OCI-LY1 (cell line): ENCODE measurements at regions not wholly inside any gene's neighbourhood (a gene's known extent, or its start where the extent isn't known, plus 50 kb on each side); places are given as distances from the start of the nearest gene placed in this dataset.

Experiments used
- H2AFZ ChIP-seq: fragments of 200-600 bp; sonication (generic), shearing (Covaris generic); 2 replicates; pipeline ENCODE4 v1.6.0; 2014; ENCODE audit warnings: antibody characterized with exemption, mild to moderate bottlenecking, low read length
- H3F3A ChIP-seq: fragments of 200-600 bp; sonication (generic), shearing (Covaris generic); 2 replicates; pipeline ENCODE4 v1.6.0; 2014; ENCODE audit warnings: mild to moderate bottlenecking, antibody characterized with exemption, low read length, moderate library complexity; ENCODE audit not compliant: insufficient read depth
- H3K27ac ChIP-seq: fragments of 200-600 bp; sonication (generic); 2 replicates; pipeline ENCODE4 v1.5.1; 2014; ENCODE audit warnings: low read length, mixed run types, mild to moderate bottlenecking, low read depth; ENCODE audit not compliant: poor library complexity, severe bottlenecking
- H3K27me3 ChIP-seq: fragments of 200-600 bp; sonication (generic); 2 replicates; pipeline ENCODE4 v1.6.0; 2014; ENCODE audit warnings: antibody characterized with exemption, mild to moderate bottlenecking, low read length, moderate library complexity; ENCODE audit not compliant: insufficient read depth
- H3K36me3 ChIP-seq: fragments of 200-600 bp; sonication (generic); 2 replicates; pipeline ENCODE4 v1.6.1; 2014; ENCODE audit warnings: mild to moderate bottlenecking, antibody characterized with exemption, low read length, moderate library complexity, mixed read lengths; ENCODE audit not compliant: insufficient read depth
- H3K4me1 ChIP-seq: fragments of 200-600 bp; sonication (generic); 2 replicates; pipeline ENCODE4 v1.5.1; 2014; ENCODE audit warnings: mild to moderate bottlenecking, low read length, moderate library complexity; ENCODE audit not compliant: insufficient read depth, severe bottlenecking
- H3K4me2 ChIP-seq: fragments of 200-600 bp; sonication (generic), shearing (Covaris generic); 2 replicates; pipeline ENCODE4 v1.6.1; 2014; ENCODE audit warnings: low read length
- H3K4me3 ChIP-seq: fragments of 200-600 bp; sonication (generic); 2 replicates; pipeline ENCODE4 v1.5.1; 2014; ENCODE audit warnings: low read length, low read depth, mild to moderate bottlenecking, mixed read lengths; ENCODE audit not compliant: poor library complexity, severe bottlenecking
- H3K79me2 ChIP-seq: fragments of 200-600 bp; shearing (Covaris generic); 2 replicates; pipeline ENCODE4 v1.6.1; 2016; ENCODE audit warnings: mixed run types, low read length, mixed read lengths; ENCODE audit not compliant: insufficient read depth
- H3K9ac ChIP-seq: fragments of 200-600 bp; sonication (generic), shearing (Covaris generic); 2 replicates; pipeline ENCODE4 v1.6.1; 2014; ENCODE audit warnings: mild to moderate bottlenecking, low read length, mixed read lengths
- H3K9me2 ChIP-seq: fragments of 200-600 bp; sonication (generic), shearing (Covaris generic); 2 replicates; pipeline ENCODE4 v1.6.1; 2014; ENCODE audit warnings: low read depth, mild to moderate bottlenecking, low read length, mixed read lengths
- H3K9me3 ChIP-seq: fragments of 200-600 bp; shearing (Covaris generic); 2 replicates; pipeline ENCODE4 v1.6.1; 2014; ENCODE audit warnings: low read length, mixed read lengths
- H4K20me1 ChIP-seq: fragments of 200-600 bp; sonication (generic), shearing (Covaris generic); 2 replicates; pipeline ENCODE4 v1.6.0; 2016; ENCODE audit warnings: mild to moderate bottlenecking, low read length; ENCODE audit not compliant: insufficient read depth
- CTCF ChIP-seq: fragments of 200-600 bp; sonication (generic), shearing (Covaris generic); IDR thresholded peaks from 2 replicates; pipeline ENCODE4 v1.5.1; 2017; ENCODE audit warnings: mild to moderate bottlenecking, antibody characterized with exemption, low read length, moderate library complexity, mixed read lengths
- EZH2 ChIP-seq: fragments of 200-600 bp; sonication (generic), shearing (Covaris generic); IDR thresholded peaks from 2 replicates; pipeline ENCODE4 v1.8.0; 2017; ENCODE audit warnings: borderline replicate concordance, mixed run types, mild to moderate bottlenecking, antibody characterized with exemption, low read length, moderate library complexity, mixed read lengths

- H3K27ac ChIP-seq: no peak overlapping the region
- no peak overlapping the region for H3K4me2 ChIP-seq
- H2AFZ ChIP-seq: no peak overlapping the region
- H3K4me1 ChIP-seq: peaks cover 18% of the 10 kb centered on the region
- H3F3A ChIP-seq: no peaks in the 10 kb centered on the region
- H3K27me3 ChIP-seq: no peaks in the 10 kb centered on the region
- H3K9me2 ChIP-seq: no peaks in the 10 kb centered on the region
- H4K20me1 ChIP-seq: no peaks in the 10 kb centered on the region
- H3K4me3 ChIP-seq: no peak overlapping the region
- no peak for TF ChIP-seq CTCF
- TF ChIP-seq EZH2: no peak
- H3K36me3 ChIP-seq: no peaks in the 10 kb centered on the region
- no peak overlapping the region for H3K9ac ChIP-seq
- H3K79me2 ChIP-seq: no peaks in the 10 kb centered on the region
- no peaks in the 10 kb centered on the region for H3K9me3 ChIP-seq
These were observed 80.4 kb upstream of the XCR1 start for GRCh38 chr3:46107682-46108081.

GRCh38 chr3:46105306-46105919 is 78.1 kb upstream of the XCR1 start:
- Histone ChIP-seq H3K4me3 (no peak overlapping the region), H2AFZ (no peak overlapping the region)

GRCh38 chr3:46104706-46105105 is 77.4 kb upstream of the XCR1 start:
- Histone ChIP-seq H3K27me3 (no peaks in the 10 kb centered on the region), H3K4me2 (no peak overlapping the region)

More at GRCh38 chr3:46105306-46105919, 78.1 kb upstream of the XCR1 start:
- Histone ChIP-seq H3K4me1 (peaks cover 8% of the 10 kb centered on the region), H3F3A (no peaks in the 10 kb centered on the region), H3K9ac (no peak overlapping the region), H3K36me3 (no peaks in the 10 kb centered on the region), H3K9me3 (peaks cover 4% of the 10 kb centered on the region; the same call in 1 of the 2 replicates), H3K9me2 (no peaks in the 10 kb centered on the region), H3K79me2 (no peaks in the 10 kb centered on the region), H3K27ac (no peak overlapping the region), H3K27me3 (no peaks in the 10 kb centered on the region), H4K20me1 (no peaks in the 10 kb centered on the region), H3K4me2 (no peak overlapping the region)
- TF ChIP-seq CTCF (no peak), EZH2 (no peak)

More at GRCh38 chr3:46104706-46105105, 77.4 kb upstream of the XCR1 start:
- Histone ChIP-seq H4K20me1 (no peaks in the 10 kb centered on the region), H2AFZ (no peak overlapping the region), H3K4me3 (no peak overlapping the region), H3K9me3 (peaks cover 4% of the 10 kb centered on the region; the same call in 1 of the 2 replicates), H3F3A (no peaks in the 10 kb centered on the region), H3K4me1 (peaks cover 7% of the 10 kb centered on the region), H3K9ac (no peak overlapping the region), H3K27ac (no peak overlapping the region), H3K36me3 (no peaks in the 10 kb centered on the region), H3K9me2 (no peaks in the 10 kb centered on the region), H3K79me2 (no peaks in the 10 kb centered on the region)
- TF ChIP-seq CTCF: no peak
- no peak for TF ChIP-seq EZH2
